ENCODE measurements at regions not wholly inside any gene's neighbourhood (a gene's known extent, or its start where the extent isn't known, plus 50 kb on each side); places are given as distances from the start of the nearest gene placed in this dataset.

- DNase-seq (ENCODE audit: low spot score in 2 of 2, unreplicated experiment in 2 of 2), result no peak
- Mint-ChIP-seq H3K4me3 (no peak overlapping the region), H3K36me3 (no peaks in the 10 kb centered on the region), H3K27me3 (ENCODE audit: low read depth) (no peaks in the 10 kb centered on the region), H3K9me3 (peaks cover 4% of the 10 kb centered on the region), H3K4me1 (no peaks in the 10 kb centered on the region), H3K27ac (no peak overlapping the region)
- no peak for TF ChIP-seq CTCF (IDR thresholded peaks at IDR 0.05; ENCODE audit: unreplicated experiment)
These were observed 1039.3 kb downstream of the STPG2 start for GRCh38 chr4:97104006-97104405.

- TF ChIP-seq CTCF (IDR thresholded peaks at IDR 0.05; ENCODE audit: unreplicated experiment), result no peak
- Mint-ChIP-seq H3K4me1 (no peaks in the 10 kb centered on the region), H3K27me3 (ENCODE audit: low read depth) (no peaks in the 10 kb centered on the region)
These were observed 1038.6 kb downstream of the STPG2 start for GRCh38 chr4:97104666-97105065.

GRCh38 chr4:97105347-97106099 lies 1037.8 kb downstream of the STPG2 start:
- Mint-ChIP-seq H3K9me3 (peaks cover 7% of the 10 kb centered on the region), H3K36me3 (no peaks in the 10 kb centered on the region), H3K4me1 (no peaks in the 10 kb centered on the region), H3K27ac (no peak overlapping the region), H3K27me3 (ENCODE audit: low read depth) (no peaks in the 10 kb centered on the region), H3K4me3 (no peak overlapping the region)
- no peak for TF ChIP-seq CTCF (IDR thresholded peaks at IDR 0.05; ENCODE audit: unreplicated experiment)
- DNase-seq (ENCODE audit: low spot score in 2 of 2, unreplicated experiment in 2 of 2), result no peak

More at GRCh38 chr4:97104666-97105065, 1038.6 kb downstream of the STPG2 start:
- H3K4me3 Mint-ChIP-seq, result no peak overlapping the region
- no peak for DNase-seq (ENCODE audit: low spot score in 2 of 2, unreplicated experiment in 2 of 2)
- no peaks in the 10 kb centered on the region for H3K36me3 Mint-ChIP-seq
- peaks cover 7% of the 10 kb centered on the region for H3K9me3 Mint-ChIP-seq
- no peak overlapping the region for H3K27ac Mint-ChIP-seq

- Mint-ChIP-seq H3K27me3 (ENCODE audit: low read depth) (no peaks in the 10 kb centered on the region), H3K36me3 (no peaks in the 10 kb centered on the region), H3K4me1 (no peaks in the 10 kb centered on the region), H3K4me3 (no peak overlapping the region), H3K27ac (no peak overlapping the region), H3K9me3 (peaks cover 7% of the 10 kb centered on the region)
- DNase-seq (ENCODE audit: low spot score in 2 of 2, unreplicated experiment in 2 of 2), result no peak
- no peak for TF ChIP-seq CTCF (IDR thresholded peaks at IDR 0.05; ENCODE audit: unreplicated experiment)
These were observed 1037.1 kb downstream of the STPG2 start for GRCh38 chr4:97106161-97106560.

GRCh38 chr4:97110506-97110905 lies 1032.8 kb downstream of the STPG2 start:
- Mint-ChIP-seq H3K9me3 (peaks cover 2% of the 10 kb centered on the region), H3K27me3 (ENCODE audit: low read depth) (no peaks in the 10 kb centered on the region), H3K4me1 (no peaks in the 10 kb centered on the region), H3K4me3 (no peak overlapping the region), H3K36me3 (peaks cover 2% of the 10 kb centered on the region), H3K27ac (no peak overlapping the region)
- no peak for TF ChIP-seq CTCF (IDR thresholded peaks at IDR 0.05; ENCODE audit: unreplicated experiment)
- DNase-seq (ENCODE audit: low spot score in 2 of 2, unreplicated experiment in 2 of 2), result no peak

Measured in mesothelial cell of epicardium (in vitro differentiated cells).